HepG2 (cell line): ENCODE measurements at regions not wholly inside any gene's neighbourhood (a gene's known extent, or its start where the extent isn't known, plus 50 kb on each side); places are given as distances from the start of the nearest gene placed in this dataset.
A peak's percentile ranks its signal among the peaks of the same experiment; 100 is the strongest.

Source experiments
- AHR ChIP-seq: IDR thresholded peaks from 2 replicates; pipeline ENCODE4 v1.6.1; 2018; ENCODE audit warnings: missing genetic modification reagents, missing compliant biosample characterization
- ATF7-NPFF ChIP-seq: sonication (generic); formaldehyde crosslinking; IDR thresholded peaks from 2 replicates; pipeline ENCODE4 v1.8.1; 2023; ENCODE audit warnings: mild to moderate bottlenecking, low read depth, missing genetic modification reagents, moderate library complexity
- ERF ChIP-seq: IDR thresholded peaks from 2 replicates; pipeline ENCODE4 v1.6.1; 2018; ENCODE audit warnings: missing biosample characterization, missing genetic modification reagents
- HDAC1 ChIP-seq: sonication (generic); formaldehyde crosslinking; IDR thresholded peaks from 2 replicates; pipeline ENCODE4 v1.5.1; 2020; ENCODE audit warnings: mild to moderate bottlenecking, missing genetic modification reagents
- IRX3 ChIP-seq: sonication (generic); formaldehyde crosslinking; IDR thresholded peaks from 2 replicates; pipeline ENCODE4 v1.8.1; 2023; ENCODE audit warnings: mild to moderate bottlenecking, low read depth, missing genetic modification reagents, borderline replicate concordance
- MIER2 ChIP-seq: IDR thresholded peaks from 2 replicates; pipeline ENCODE4 v1.6.1; 2016; ENCODE audit warnings: missing biosample characterization, missing genetic modification reagents
- NFE2L1 ChIP-seq: sonication (generic); formaldehyde crosslinking; IDR thresholded peaks from 2 replicates; pipeline ENCODE4 v1.4.0; 2020; ENCODE audit warnings: missing genetic modification reagents, mild to moderate bottlenecking, borderline replicate concordance
- NR3C1 ChIP-seq: sonication (generic); formaldehyde crosslinking; IDR thresholded peaks from 2 replicates; pipeline ENCODE4 v1.4.0; 2020; ENCODE audit warnings: missing genetic modification reagents
- PAX8 ChIP-seq: sonication (generic); formaldehyde crosslinking; IDR thresholded peaks from 2 replicates; pipeline ENCODE4 v1.8.0; 2022; ENCODE audit warnings: mild to moderate bottlenecking, missing genetic modification reagents, borderline replicate concordance
- SNAPC5 ChIP-seq: sonication (generic); formaldehyde crosslinking; IDR thresholded peaks from 2 replicates; pipeline ENCODE4 v1.8.1; 2023; ENCODE audit warnings: mild to moderate bottlenecking, missing genetic modification reagents, borderline replicate concordance
- SNRNP70 ChIP-seq: fragments of 200-400 bp; formaldehyde crosslinking; IDR thresholded peaks from 2 replicates; pipeline ENCODE4 v1.6.1; 2017; ENCODE audit warnings: mild to moderate bottlenecking, low read depth, low read length, moderate library complexity
- TP53 ChIP-seq: sonication (generic); formaldehyde crosslinking; conservative IDR thresholded peaks from 2 replicates; pipeline ENCODE4 v1.4.0; 2020; ENCODE audit warnings: missing genetic modification reagents
- ZBTB14 ChIP-seq: sonication (generic); formaldehyde crosslinking; IDR thresholded peaks from 2 replicates; pipeline ENCODE4 v1.4.0; 2020; ENCODE audit warnings: missing genetic modification reagents
- ZNF138 ChIP-seq: sonication (generic); formaldehyde crosslinking; IDR thresholded peaks from 2 replicates; pipeline ENCODE4 v1.5.0; 2020; ENCODE audit warnings: mild to moderate bottlenecking, low read depth, missing genetic modification reagents
- ZNF234 ChIP-seq: sonication (generic); formaldehyde crosslinking; conservative IDR thresholded peaks from 2 replicates; pipeline ENCODE4 v1.5.1; 2020; ENCODE audit warnings: mild to moderate bottlenecking, missing genetic modification reagents
- ZNF263 ChIP-seq: sonication (generic); formaldehyde crosslinking; IDR thresholded peaks from 2 replicates; pipeline ENCODE4 v1.4.0; 2020; ENCODE audit warnings: missing genetic modification reagents
- ZNF431 ChIP-seq: sonication (generic); formaldehyde crosslinking; IDR thresholded peaks from 2 replicates; pipeline ENCODE4 v1.9.0; 2022; ENCODE audit warnings: missing genetic modification reagents, low read depth, mild to moderate bottlenecking, borderline replicate concordance
- ZNF746 ChIP-seq: sonication (generic); formaldehyde crosslinking; IDR thresholded peaks from 2 replicates; pipeline ENCODE4 v1.8.0; 2022; ENCODE audit warnings: mild to moderate bottlenecking, missing genetic modification reagents
- ZNF749 ChIP-seq: sonication (generic); formaldehyde crosslinking; IDR thresholded peaks from 2 replicates; pipeline ENCODE4 v1.8.0; 2022; ENCODE audit warnings: mild to moderate bottlenecking, missing genetic modification reagents, moderate library complexity, borderline replicate concordance
- TF ChIP-seq, protein P1 (sequence below): sonication (generic); formaldehyde crosslinking; IDR thresholded peaks from 2 replicates; pipeline ENCODE4 v1.4.0; 2020; ENCODE audit warnings: missing genetic modification reagents, low read depth, mild to moderate bottlenecking, borderline replicate concordance
- TF ChIP-seq, protein P2 (sequence below): sonication (generic); formaldehyde crosslinking; IDR thresholded peaks from 2 replicates; pipeline ENCODE4 v1.5.0; 2020; ENCODE audit warnings: mild to moderate bottlenecking, missing genetic modification reagents, borderline replicate concordance

DNA sequence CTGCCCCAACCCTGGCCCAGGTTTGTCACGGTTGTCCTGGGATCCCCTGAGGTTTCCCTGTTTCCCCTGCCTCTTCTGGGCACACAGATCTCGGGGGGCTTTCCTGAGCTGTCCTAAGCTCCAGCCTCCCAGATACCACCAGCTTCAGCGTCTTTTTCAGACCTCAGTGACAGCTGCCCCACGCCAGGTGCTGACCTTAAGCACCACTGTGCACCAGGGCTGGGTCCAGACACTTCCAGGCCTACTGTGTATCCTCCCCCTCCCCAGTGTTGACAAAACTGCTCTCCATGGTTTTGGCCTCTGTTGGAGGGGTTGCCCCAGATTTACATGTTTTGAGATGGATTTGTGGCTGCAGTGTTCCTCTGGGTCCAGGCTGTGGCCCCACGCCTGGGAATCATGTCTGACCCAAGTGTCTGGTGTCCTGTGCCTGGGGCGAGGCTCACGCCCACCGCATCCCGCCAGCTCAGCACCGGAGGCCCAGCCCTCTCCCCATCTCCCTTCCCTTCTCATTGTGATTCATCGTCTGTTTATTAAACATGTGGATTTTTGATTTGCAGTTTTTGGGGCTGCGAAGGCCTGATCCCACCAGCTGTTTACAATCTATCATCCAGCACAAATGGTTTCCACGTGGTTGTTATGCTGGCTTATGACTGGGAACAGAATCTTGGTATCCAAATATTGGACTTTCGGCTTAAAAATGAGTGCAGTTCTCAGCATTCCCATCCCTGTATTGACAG lies 82.1 kb downstream of the METRNL start (continued):
- TF ChIP-seq, protein P1, sequence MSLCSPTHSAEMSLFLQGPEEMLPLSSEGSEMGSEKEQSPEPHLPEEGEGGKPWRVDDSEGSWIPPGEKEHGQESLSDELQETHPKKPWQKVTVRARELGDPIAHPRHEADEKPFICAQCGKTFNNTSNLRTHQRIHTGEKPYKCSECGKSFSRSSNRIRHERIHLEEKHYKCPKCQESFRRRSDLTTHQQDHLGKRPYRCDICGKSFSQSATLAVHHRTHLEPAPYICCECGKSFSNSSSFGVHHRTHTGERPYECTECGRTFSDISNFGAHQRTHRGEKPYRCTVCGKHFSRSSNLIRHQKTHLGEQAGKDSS (CRISPR knock-in tag), result no peak
- TF ChIP-seq SNRNP70 (no peak), PAX8 (CRISPR knock-in tag) (no peak), NR3C1 (CRISPR knock-in tag) (no peak), ZNF234 (no peak), ZNF746 (no peak), ZNF138 (CRISPR knock-in tag) (no peak), IRX3 (CRISPR knock-in tag) (no peak), NFE2L1 (no peak), ERF (CRISPR knock-in tag) (no peak), TP53 (CRISPR knock-in tag) (no peak), ZBTB14 (CRISPR knock-in tag) (no peak), AHR (CRISPR knock-in tag) (no peak), ATF7-NPFF (CRISPR knock-in tag) (no peak), MIER2 (CRISPR knock-in tag) (no peak), SNAPC5 (no peak), HDAC1 (CRISPR knock-in tag) (0 out of 2 replicates have a peak, but pooled peaks have one; percentile 28), ZNF263 (CRISPR knock-in tag) (no peak), ZNF431 (no peak), ZNF749 (no peak)
- TF ChIP-seq, protein P2, sequence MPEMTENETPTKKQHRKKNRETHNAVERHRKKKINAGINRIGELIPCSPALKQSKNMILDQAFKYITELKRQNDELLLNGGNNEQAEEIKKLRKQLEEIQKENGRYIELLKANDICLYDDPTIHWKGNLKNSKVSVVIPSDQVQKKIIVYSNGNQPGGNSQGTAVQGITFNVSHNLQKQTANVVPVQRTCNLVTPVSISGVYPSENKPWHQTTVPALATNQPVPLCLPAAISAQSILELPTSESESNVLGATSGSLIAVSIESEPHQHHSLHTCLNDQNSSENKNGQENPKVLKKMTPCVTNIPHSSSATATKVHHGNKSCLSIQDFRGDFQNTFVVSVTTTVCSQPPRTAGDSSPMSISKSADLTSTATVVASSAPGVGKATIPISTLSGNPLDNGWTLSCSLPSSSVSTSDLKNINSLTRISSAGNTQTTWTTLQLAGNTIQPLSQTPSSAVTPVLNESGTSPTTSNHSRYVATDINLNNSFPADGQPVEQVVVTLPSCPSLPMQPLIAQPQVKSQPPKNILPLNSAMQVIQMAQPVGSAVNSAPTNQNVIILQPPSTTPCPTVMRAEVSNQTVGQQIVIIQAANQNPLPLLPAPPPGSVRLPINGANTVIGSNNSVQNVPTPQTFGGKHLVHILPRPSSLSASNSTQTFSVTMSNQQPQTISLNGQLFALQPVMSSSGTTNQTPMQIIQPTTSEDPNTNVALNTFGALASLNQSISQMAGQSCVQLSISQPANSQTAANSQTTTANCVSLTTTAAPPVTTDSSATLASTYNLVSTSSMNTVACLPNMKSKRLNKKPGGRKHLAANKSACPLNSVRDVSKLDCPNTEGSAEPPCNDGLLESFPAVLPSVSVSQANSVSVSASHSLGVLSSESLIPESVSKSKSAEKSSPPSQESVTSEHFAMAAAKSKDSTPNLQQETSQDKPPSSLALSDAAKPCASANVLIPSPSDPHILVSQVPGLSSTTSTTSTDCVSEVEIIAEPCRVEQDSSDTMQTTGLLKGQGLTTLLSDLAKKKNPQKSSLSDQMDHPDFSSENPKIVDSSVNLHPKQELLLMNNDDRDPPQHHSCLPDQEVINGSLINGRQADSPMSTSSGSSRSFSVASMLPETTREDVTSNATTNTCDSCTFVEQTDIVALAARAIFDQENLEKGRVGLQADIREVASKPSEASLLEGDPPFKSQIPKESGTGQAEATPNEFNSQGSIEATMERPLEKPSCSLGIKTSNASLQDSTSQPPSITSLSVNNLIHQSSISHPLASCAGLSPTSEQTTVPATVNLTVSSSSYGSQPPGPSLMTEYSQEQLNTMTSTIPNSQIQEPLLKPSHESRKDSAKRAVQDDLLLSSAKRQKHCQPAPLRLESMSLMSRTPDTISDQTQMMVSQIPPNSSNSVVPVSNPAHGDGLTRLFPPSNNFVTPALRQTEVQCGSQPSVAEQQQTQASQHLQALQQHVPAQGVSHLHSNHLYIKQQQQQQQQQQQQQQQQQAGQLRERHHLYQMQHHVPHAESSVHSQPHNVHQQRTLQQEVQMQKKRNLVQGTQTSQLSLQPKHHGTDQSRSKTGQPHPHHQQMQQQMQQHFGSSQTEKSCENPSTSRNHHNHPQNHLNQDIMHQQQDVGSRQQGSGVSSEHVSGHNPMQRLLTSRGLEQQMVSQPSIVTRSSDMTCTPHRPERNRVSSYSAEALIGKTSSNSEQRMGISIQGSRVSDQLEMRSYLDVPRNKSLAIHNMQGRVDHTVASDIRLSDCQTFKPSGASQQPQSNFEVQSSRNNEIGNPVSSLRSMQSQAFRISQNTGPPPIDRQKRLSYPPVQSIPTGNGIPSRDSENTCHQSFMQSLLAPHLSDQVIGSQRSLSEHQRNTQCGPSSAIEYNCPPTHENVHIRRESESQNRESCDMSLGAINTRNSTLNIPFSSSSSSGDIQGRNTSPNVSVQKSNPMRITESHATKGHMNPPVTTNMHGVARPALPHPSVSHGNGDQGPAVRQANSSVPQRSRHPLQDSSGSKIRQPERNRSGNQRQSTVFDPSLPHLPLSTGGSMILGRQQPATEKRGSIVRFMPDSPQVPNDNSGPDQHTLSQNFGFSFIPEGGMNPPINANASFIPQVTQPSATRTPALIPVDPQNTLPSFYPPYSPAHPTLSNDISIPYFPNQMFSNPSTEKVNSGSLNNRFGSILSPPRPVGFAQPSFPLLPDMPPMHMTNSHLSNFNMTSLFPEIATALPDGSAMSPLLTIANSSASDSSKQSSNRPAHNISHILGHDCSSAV (CRISPR knock-in tag), result no peak
